SHP77 (cell line): ENCODE measurements at regions not wholly inside any gene's neighbourhood (a gene's known extent, or its start where the extent isn't known, plus 50 kb on each side); places are given as distances from the start of the nearest gene placed in this dataset.
"Not testable (repeated sequence)": the region's sequence is repeated elsewhere in the genome, so short reads cannot be mapped to it uniquely, and the experiment has no call there.

Experiments used
- DNase-seq, 2 experiments: peaks; one replicate each; lab custom pipeline; 2025; lab: John Stamatoyannopoulos, UW

GRCh38 chr7:82701949-82702348 lies 258.4 kb upstream of the CACNA2D1 start:
- DNase-seq: no peak

DNA sequence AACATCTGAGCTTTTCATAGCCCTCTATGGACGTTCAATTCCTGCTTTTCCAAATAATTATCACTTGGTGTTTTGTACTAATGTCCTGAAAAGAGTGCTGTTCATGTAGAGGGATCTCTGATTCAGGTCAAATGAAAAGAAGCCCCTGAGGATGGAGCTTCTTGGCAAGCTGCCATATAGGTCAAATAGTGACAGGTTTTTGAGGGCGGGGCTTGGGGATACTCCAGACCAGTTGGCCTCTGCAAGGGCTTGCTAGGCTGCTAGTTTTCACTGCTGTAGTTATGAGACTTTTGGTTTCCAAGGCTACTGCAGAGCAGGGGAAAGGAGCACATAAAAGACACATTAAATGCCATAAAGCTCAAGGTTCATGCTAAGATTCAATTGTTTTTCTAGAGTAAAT lies 257.2 kb upstream of the CACNA2D1 start:
- DNase-seq: peak in 1 of 2 experiments; percentile 22

GRCh38 chr7:82699773-82700186 lies 256.2 kb upstream of the CACNA2D1 start:
- DNase-seq: no peak

- no peak for DNase-seq
Measured at GRCh38 chr7:82697897-82698296, 254.3 kb upstream of the CACNA2D1 start.

DNA sequence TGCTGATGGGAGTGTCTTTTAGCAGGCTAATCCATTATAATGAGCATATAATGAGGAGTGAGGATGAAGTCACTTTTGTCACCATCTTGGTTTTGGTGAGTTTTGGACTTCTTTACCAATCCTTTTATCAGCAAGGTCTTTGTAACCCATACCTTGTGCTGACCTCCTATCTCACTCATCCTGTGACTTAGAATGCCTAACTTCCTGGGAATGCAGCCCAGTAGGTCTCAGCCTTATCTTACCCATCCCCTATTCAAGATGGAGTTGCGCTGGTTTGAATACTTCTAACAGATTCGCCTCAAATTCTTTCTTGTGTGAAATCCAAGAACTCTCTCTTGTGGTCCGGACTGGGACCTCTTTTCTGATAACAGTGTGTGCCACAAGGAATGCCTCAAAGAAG lies 253.1 kb upstream of the CACNA2D1 start:
- no peak for DNase-seq

DNA sequence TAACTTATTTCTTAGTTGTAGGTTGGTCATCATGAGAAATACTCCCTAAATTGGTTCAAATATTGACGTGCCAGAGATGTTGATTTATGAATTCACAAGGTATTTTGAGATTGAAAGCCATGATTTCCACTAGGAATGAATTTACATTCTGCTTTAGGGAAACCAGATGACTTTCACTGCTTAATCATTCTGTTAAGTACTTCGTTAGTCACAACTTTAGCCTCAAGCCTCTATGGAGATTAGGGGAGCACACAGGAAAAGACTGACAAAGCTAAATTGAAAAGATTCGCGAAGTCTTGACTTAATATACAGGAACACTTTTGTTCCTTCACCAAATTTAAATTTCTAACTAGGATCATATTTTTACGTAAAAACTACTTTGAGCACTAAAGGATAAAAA lies 250.4 kb upstream of the CACNA2D1 start:
- no peak for DNase-seq

DNA sequence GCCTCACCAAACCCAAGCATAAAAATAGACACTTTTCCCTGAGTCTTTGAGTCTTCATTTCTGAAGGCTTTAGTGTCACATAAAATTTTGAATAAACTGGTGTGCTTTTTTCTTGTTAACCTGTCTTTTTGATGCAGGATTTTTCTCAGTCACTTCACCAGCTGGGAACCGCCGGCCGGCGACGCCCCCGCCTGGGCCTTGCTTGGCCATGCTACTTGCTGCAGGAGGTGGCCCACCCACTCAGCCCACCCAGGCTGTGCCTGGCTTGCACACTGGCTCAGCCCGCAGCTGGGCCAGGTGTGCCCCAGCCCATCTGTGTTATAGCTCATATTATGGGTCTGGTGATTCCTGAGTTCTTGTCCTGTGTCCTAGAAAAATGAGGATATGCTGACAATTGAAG lies 247.4 kb upstream of the CACNA2D1 start:
- DNase-seq: no peak

DNA sequence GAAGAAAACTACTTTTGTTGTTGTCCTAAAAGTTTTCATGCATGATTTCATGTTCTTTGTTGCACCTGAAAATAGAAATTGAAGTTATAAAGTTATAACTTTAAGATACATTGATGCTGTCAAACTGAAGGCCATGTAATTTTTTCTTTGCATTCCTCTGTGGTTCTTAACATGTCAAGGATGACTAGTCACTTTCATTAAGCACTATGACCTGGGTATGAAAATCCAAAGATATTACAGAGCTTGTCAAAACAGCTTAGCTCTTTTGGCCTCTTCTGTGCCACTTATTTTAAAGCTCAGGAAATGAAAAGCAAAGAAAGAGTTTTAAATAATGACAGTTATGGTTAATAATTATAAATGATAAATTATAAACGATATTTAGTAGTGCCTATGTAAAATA lies 241.6 kb upstream of the CACNA2D1 start:
- no peak for DNase-seq

DNA sequence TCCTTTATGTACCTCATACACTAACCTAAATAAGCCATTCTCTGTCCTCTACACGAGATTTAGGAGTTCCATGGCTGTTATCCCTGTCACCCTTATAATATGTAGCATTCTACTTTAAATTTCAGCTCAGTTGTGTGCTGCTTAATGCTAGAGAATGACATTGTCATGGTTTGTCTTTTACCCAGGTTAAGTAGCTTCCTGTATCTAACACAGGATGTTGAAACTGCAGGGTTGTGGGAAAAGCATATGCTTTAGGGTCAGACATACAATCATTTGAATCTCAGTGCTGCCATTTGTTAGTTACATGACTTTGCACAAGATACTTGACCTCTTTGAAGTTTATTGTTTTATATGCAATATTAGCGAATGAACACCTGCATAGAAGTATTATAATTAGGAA lies 235.1 kb upstream of the CACNA2D1 start:
- no peak for DNase-seq

GRCh38 chr7:82678259-82678658 lies 234.7 kb upstream of the CACNA2D1 start:
- DNase-seq: no peak

- DNase-seq: peak; percentile 12 to 23
Measured at GRCh38 chr7:82677493-82677892, 233.9 kb upstream of the CACNA2D1 start.

DNA sequence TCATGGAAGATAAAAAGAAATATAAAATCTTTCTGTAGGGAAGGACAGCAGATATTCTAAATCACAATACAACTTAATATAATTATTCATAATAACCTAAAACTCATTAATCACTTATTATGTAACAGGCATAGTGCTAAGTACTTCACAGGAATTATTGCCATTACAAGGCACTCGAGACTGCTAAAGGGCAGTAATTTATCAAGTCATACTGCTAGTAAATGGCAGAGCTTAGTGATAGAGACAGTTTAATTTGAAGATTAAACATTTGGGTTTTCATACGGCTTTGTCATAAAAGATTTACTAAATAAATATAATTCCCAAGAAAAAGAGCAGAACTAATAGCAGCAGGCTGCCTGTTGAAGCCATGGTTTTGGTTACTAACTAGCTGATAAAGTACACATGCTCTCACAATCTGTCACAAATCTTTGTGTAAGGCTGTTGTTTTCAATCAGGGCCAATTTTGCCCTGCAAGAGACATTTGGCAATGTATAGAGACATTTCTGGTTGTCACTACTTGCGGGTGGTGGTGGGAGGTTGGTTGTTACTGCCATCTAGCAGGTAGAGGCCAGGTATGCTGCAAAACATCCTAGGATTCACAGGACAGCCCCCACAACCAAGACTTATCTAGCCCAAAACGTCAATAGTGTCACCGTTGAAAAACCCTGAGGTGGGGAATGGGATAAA lies 233.3 kb upstream of the CACNA2D1 start:
- DNase-seq: peak in 1 of 2 experiments; percentile 8

DNA sequence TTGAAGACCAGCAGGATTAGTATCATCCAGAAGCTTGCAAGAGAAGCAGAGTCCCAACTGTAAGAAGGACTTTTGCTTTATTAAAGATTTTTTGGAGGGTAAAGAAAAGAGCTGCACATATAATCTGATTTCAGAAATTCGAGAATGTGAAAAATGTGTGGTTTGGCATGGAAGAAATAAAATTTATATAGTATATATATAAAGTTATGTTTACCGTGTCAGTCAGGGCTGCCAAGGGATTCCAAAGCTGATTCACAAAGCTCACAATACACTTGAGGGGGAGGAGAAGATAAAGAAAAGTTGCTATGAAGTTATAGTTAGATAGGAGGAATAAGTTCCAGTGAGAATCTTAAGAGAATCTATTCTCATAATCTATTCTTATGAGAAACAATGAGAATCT lies 231.8 kb upstream of the CACNA2D1 start:
- no peak for DNase-seq

DNA sequence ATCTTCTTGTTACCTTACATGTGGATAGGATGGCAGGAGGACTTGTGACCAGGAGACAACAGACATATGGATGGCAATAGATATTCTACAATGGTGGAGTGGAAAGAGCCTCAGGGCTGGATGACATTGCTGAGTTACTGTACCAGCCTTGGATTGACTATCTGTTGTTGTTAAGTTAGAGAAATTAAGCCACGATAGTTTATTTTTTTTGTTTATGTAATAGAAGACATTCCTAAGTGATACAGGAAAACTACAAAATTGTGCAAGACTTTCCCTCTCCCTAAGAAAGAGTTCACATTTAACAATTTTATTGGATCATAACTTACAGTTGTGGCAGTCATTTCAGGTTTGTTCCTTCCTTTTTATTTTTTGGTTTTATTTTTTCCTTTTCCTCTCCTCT lies 230.7 kb upstream of the CACNA2D1 start:
- DNase-seq: no peak

GRCh38 chr7:82672078-82672477 lies 228.5 kb upstream of the CACNA2D1 start:
- DNase-seq: no peak

DNA sequence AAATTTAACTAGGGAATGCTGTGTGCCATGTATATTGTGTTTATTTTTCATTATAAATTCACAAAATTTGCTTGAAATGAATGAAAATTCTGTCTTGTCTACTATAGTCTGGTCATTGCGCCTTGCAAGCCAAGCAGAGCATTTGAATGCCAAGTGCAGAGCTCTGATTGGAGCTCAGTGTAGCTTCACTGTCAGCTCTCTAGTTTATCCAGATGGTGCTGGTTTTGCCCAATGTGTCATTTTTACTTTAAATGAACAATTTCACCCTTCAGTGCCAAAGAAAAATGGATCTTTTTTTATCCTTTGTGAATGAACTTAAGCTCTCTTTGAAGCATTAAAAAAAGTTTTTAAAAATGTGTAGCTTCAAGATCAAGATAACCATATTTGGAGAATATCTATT lies 225.6 kb upstream of the CACNA2D1 start:
- DNase-seq: no peak

DNA sequence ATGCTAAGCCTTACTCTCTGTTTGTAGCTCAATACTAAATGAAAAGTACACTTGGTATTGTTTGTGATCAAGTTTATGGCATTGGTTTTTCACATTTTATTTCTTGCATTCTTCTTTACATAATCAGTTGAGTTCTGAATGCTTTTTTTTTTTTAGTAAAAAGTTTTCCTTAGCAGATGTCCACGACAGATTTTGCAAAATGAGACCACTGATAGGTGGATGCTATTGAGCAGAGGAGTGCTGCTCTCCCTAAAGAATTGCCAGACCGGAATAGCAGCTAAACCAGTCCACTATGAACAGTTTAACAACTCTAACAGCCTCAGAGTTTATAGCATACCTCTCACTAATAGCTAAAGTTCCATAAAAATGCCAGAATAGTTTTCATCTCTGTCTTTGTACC lies 225.1 kb upstream of the CACNA2D1 start:
- no peak for DNase-seq

DNA sequence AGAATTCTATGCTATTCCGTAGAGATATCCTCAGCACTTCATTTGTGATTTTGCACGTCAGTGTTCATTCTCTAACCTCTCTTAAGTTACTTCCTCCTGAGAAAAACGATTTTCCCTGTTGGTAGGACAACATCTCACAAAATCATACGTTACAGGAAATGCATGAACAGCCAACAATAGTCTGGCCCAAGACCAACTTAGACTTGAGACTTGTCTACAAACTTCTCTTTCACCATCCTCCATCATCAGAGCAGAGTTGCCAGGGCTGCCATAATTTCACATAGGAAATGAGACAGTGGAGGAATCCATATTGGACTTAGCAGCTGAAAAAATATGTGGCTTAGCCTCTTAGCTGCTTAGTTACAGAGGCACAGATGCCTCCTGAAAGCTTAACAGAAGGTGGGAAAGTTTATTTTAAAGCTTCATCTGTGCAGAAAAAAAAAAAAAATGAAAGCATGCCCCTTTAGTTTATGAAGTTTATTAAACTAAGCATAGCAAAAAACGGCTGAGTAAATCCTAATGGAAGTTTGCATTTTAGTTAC lies 222.5 kb upstream of the CACNA2D1 start:
- no peak for DNase-seq

GRCh38 chr7:82655965-82656364 lies 212.4 kb upstream of the CACNA2D1 start:
- DNase-seq: no peak

DNA sequence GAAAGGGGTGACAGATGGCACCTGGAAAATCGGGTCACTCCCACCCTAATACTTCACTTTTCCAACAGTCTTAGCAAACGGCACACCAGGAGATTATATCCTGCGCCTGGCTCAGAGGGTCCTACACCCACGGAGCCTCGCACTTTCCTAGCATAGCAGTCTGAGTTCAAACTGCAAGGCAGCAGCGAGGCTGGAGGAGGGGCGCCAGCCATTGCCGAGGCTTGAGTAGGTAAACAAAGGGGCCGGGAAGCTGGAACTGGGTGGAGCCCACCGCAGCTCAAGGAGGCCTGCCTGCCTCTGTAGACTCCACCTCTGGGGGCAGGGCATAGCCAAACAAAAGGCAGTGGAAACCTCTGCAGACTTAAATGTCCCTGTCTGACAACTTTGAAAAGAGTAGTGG lies 206.5 kb upstream of the CACNA2D1 start:
- DNase-seq: not testable (repeated sequence)

GRCh38 chr7:82633592-82633991 lies 190.0 kb upstream of the CACNA2D1 start:
- DNase-seq: peak in 1 of 2 experiments; percentile 13

- DNase-seq: no peak
Measured at GRCh38 chr7:82631998-82632397, 188.4 kb upstream of the CACNA2D1 start.

DNA sequence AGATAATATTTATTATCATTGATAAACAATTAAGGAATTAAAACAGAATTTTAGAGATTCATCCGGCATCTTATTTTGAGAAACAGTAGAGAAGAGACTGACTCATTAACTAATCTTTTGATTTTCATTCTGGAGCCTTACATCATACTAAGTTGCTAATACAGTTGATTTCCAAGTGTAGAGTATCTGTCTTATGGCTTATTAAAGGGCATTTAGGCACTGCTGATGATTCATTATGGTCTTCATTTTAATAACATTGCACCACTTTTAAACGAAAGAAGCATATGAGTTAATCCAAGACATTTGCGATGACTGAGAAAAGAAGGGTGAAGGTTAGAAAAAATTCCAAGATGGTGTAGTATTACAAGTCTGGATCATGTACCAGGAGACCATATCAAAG lies 186.0 kb upstream of the CACNA2D1 start:
- no peak for DNase-seq

DNA sequence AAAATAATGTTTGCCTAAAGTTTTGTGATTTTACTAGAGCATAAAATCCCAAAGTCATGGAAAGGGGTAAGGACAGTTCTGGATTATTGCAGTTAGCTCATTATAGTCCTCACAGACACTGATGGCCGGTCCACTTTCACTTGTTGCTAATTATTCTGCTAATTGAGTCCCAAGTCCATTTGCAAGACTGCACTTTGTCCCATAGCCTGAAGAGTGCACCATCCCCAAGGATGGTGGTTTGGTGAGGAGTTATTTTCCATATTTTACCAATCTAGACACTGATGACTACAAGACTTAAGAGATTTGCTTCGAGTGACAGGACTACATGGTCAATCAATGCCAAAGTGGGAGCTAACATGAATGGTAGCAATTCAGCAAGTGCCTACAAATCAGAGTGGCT lies 181.8 kb upstream of the CACNA2D1 start:
- DNase-seq: no peak
